ENCODE measurements at regions not wholly inside any gene's neighbourhood (a gene's known extent, or its start where the extent isn't known, plus 50 kb on each side); places are given as distances from the start of the nearest gene placed in this dataset.

DNA sequence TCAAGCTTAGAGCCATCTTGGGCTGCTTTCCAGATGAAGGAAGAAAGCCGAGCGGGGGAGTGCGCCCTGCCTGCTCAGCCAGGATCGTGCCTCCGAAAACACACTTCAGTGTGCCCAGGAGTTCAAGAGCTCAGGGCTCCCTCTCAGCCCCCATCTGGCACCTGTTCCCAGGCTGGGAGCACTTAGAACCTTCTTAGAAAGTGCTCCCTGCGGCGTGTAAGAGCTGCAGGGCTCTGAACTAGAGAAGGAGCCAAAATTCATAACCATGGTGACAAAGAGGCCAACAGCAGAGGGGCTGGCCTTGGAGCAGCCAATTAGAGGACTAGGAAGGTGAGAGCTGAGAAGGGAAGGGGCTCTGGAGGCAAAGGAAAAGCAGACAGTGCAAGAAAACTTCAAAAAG, 59.0 kb upstream of the TNRC6C start:
- FAIRE-seq (no peak), DNase-seq (ENCODE audit: insufficient read length, low spot score) (no peak)
- TF ChIP-seq POLR2A (IDR thresholded peaks at IDR 0.05; ENCODE audit: low read depth, low read length): no peak

DNA sequence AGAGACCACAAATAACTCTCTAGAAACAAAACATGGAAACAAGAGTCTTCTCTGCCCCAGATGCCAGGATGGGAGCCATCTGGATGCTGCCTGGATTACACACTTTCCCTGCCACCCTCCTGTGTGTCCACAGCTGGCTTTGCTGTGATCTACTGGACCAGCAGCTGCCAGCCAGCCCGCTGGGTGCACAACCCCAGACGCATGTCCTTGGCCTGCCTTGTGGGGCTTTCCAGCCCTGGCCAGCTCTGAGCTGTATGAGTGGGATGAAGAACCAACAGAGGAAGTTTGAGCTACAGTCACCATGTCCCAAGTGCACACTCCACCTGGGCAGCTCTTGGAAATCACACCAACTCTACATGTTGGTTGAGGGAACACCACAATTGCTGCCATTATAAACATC, 57.0 kb upstream of the TNRC6C start:
- DNase-seq (ENCODE audit: insufficient read length, low spot score) (no peak), FAIRE-seq (no peak)
- no peak for TF ChIP-seq POLR2A (IDR thresholded peaks at IDR 0.05; ENCODE audit: low read depth, low read length)

DNA sequence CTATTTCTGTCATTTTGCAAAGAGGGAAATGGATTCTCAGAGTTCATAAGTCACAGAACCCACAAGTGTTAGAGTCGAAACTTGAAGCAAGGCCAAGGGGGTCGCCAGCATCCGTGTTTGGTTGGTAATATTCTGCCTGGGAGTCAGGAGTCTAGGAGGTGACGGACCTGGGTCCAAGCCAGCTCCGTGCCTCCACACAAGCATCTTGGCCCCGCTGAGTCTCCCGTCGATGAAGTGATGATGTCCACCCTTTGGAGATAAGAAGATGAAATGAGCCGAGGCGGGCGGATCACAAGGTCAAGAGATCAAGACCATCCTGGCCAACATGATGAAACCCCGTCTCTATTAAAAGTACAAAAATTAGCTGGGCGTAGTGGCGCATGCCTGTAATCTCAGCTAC, 53.2 kb upstream of the TNRC6C start:
- FAIRE-seq: no peak
- DNase-seq (ENCODE audit: insufficient read length, low spot score): no peak
- TF ChIP-seq POLR2A (IDR thresholded peaks at IDR 0.05; ENCODE audit: low read depth, low read length): no peak

DNA sequence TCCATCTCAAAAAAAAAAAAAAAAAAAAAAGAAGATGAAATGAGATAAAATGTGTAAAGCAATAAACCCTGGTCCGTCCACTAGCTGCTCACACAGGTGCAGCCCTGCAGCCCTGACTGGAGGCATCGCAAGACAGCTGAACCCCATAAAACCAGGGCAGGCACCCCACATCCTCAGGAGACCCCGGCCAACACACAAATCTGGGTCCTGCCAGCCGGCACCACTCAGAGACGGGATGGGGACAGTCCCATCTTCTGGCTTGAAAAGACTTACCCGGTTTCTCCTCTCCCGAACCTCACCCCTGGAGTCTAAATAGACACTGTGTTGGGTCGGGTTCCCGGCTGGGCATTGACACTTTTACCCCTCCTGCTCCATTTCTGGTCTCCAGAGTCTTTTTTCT, 52.7 kb upstream of the TNRC6C start:
- no peak for TF ChIP-seq POLR2A (IDR thresholded peaks at IDR 0.05; ENCODE audit: low read depth, low read length)
- DNase-seq (ENCODE audit: insufficient read length, low spot score): no peak
- no peak for FAIRE-seq

DNA sequence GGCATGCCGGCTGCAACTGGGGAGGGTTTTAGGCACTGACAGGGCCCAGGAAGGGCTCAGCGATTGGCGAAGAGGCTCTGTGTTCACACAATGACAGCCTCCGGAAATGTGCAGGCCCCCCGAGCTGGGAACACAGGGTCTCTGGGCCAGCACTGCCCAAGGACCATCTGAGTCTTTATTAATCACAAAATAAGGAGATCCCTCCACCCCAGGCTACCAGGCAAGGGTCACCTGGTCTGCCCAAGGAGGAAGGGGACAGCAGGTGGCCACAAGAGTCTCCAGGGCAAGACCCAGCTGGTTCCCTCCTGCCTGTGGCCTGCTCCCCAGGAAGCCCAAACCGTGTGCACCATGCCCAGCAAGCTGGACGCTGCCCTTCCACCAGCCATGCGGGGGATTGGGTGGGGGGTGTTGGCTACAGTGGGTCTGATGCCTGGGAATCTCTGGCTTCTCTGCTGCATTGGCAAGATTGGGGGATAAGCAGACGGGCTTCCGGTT, 52.1 kb upstream of the TNRC6C start:
- no peak for FAIRE-seq
- no peak for TF ChIP-seq POLR2A (IDR thresholded peaks at IDR 0.05; ENCODE audit: low read depth, low read length)
- no peak for DNase-seq (ENCODE audit: insufficient read length, low spot score)

DNA sequence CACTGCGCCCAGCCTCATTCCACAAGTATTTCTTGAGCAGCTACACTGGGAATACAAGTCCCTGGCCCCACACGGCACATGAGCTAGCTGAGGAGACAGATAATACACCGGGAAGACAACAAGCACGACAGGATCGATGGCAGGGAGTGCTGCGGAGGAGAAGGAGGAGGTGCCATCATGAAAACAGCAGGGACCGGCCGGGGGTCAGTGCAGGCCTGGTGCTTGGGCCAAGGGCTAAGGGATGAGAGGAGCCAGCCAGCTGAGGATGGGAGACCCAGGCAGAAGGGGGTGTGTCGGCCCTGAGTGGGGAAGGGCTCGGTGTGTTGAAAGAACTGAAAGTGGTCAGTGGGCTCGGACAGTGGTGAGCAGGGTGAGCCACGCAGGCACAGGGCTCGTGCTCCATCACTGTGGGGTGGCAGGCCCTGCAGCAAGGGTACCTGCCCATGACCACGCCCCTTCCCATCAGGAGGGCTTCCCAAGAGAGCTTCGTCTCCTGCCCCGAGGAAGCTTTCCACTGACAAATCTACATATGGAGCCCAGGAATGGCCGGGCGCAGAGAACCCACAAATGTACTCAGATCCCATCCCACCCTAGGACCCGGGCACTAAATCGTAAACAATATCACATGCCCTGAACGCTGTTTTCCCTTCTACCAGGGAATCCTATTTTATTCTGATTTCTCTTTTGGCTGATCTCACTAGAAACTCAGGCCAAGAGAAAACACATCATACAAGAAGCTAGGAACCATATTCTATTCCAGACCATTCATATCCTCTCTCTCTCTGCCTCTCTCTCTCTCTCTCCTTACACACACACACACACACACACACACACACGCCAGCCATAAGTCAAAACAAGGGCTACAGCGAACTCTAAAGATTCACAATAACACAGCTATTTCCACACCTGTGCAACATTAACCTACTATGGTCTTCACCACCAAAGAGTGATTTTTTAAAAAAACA, 50.7 kb upstream of the TNRC6C start:
- TF ChIP-seq POLR2A (IDR thresholded peaks at IDR 0.05; ENCODE audit: low read depth, low read length): no peak
- DNase-seq (ENCODE audit: insufficient read length, low spot score) (no peak), FAIRE-seq (no peak)

DNA sequence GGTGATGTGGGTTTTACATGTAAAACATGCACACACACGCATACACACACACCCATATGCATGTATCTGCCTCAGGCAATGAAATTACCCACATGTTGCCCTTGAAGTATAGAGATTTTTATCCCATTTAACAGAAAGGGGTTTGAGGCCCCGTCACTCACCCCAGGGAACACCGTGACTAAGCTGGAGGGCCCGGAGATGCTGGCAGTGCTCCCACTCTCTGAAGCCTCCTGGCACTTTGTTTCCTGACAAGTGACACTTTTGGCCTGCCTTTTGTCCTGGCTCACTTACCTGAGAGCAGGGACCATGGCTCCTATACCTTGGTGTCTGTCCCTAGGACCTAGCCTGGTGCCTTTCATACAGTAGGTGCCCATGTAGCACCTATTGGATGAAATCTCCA, 50.0 kb upstream of the TNRC6C start:
- TF ChIP-seq POLR2A (IDR thresholded peaks at IDR 0.05; ENCODE audit: low read depth, low read length): no peak
- DNase-seq (ENCODE audit: insufficient read length, low spot score) (no peak), FAIRE-seq (no peak)
